Panc1 (cell line): ENCODE measurements at regions not wholly inside any gene's neighbourhood (a gene's known extent, or its start where the extent isn't known, plus 50 kb on each side); places are given as distances from the start of the nearest gene placed in this dataset.

Experiments
- ATAC-seq: fragments of 200-7000 bp; cut with Tn5 transposase; 2 replicates; pipeline ENCODE4 v1.9.1; 2020; ENCODE audit warnings: mild to moderate bottlenecking, moderate library complexity
- BruUV-seq: library from RNA; stranded (reverse); fragments of 400-500 nt; replicated peaks from 2 replicates; lab custom pipeline; 2021; lab: Mats Ljungman, UMichigan
- CTCF ChIA-PET: fragments of 300-600 bp; sonication (Branson Sonifier 250); formaldehyde crosslinking; loops from one replicate; lab custom pipeline; 2022; ENCODE audit warnings: antibody characterized with exemption; lab: Charles Lee
- POLR2A ChIA-PET: fragments of 300-600 bp; sonication (Branson Sonifier 250); formaldehyde crosslinking; loops from one replicate; lab custom pipeline; 2022; ENCODE audit warnings: antibody characterized with exemption; lab: Charles Lee
- DNase-seq: peaks from one replicate; pipeline ENCODE4 v3.0.0-alpha.2; 2010; ENCODE audit warnings: low read depth, low spot score
- H3K27ac ChIP-seq: 2 replicates; pipeline ENCODE4 v1.5.1; 2011; ENCODE audit warnings: mild to moderate bottlenecking, low read length, inconsistent platforms
- H3K27me3 ChIP-seq: fragments of 200-500 bp; sonication (Bioruptor generic); 2 replicates; pipeline ENCODE4 v1.6.0; 2014; ENCODE audit warnings: low read length, inconsistent platforms; ENCODE audit not compliant: control insufficient read depth, insufficient read depth
- H3K36me3 ChIP-seq: fragments of 200-500 bp; sonication (Bioruptor generic); 2 replicates; pipeline ENCODE4 v1.5.1; 2014; ENCODE audit warnings: inconsistent platforms, mild to moderate bottlenecking, low read length, moderate library complexity; ENCODE audit not compliant: control insufficient read depth, insufficient read depth
- H3K4me1 ChIP-seq: 2 replicates; pipeline ENCODE4 v1.5.1; 2011; ENCODE audit warnings: inconsistent platforms, mild to moderate bottlenecking, low read length, moderate library complexity; ENCODE audit not compliant: control insufficient read depth, insufficient read depth
- H3K4me3 ChIP-seq, 2 experiments: 2 replicates each; pipeline ENCODE4 v1.5.1; 2011 to 2012; ENCODE audit warnings: low read depth in 2 of 2, low read length in 2 of 2, mild to moderate bottlenecking in 2 of 2, inconsistent platforms in 1 of 2, moderate library complexity in 1 of 2
- H3K9me3 ChIP-seq: fragments of 200-500 bp; sonication (Bioruptor generic); 2 replicates; pipeline ENCODE4 v1.5.1; 2014; ENCODE audit warnings: low read depth, mild to moderate bottlenecking, inconsistent platforms, low read length, moderate library complexity; ENCODE audit not compliant: control insufficient read depth, insufficient read depth
- CTCF ChIP-seq: fragments of 450-650 bp; IDR thresholded peaks from 2 replicates; pipeline ENCODE4 v1.5.1; 2017; ENCODE audit warnings: mild to moderate bottlenecking
- POLR2AphosphoS5 ChIP-seq: IDR thresholded peaks from 2 replicates; pipeline ENCODE4 v1.6.1; 2012; ENCODE audit warnings: mild to moderate bottlenecking, low read depth, low read length, moderate library complexity
- SIN3A ChIP-seq: IDR thresholded peaks from 2 replicates; pipeline ENCODE4 v1.6.1; 2012; ENCODE audit warnings: low read depth, mild to moderate bottlenecking, low read length, moderate library complexity, borderline replicate concordance; ENCODE audit not compliant: insufficient read depth
- TCF7L2 ChIP-seq: IDR thresholded peaks from 2 replicates; pipeline ENCODE4 v1.6.1; 2011; ENCODE audit warnings: mild to moderate bottlenecking, low read depth, low read length, inconsistent platforms
- in situ Hi-C: cut with HindIII; loops from 2 replicates; pipeline ENCODE4 v1.10.0; 2016; ENCODE audit warnings: low sequenced_read_pairs, low pct_unique_long_range_greater_than_20kb
- intact Hi-C: fragments of 100-400 bp; cut with micrococcal nuclease; formaldehyde crosslinking; loops from one replicate; pipeline ENCODE4 v1.10.0; 2022; ENCODE audit not compliant: unreplicated experiment
- TF ChIP-seq, protein P1 (sequence below), 2 experiments: IDR thresholded peaks; 2 replicates each; pipeline ENCODE4 v1.6.1; 2011 to 2012; ENCODE audit warnings: low read depth in 2 of 2, control low read depth in 1 of 2, low read length in 1 of 2, mild to moderate bottlenecking in 1 of 2, moderate library complexity in 1 of 2; ENCODE audit not compliant: insufficient read depth in 1 of 2

- Histone ChIP-seq H3K27ac (no peak overlapping the region), H3K4me3 (no peak overlapping the region), H3K27me3 (no peaks in the 10 kb centered on the region), H3K36me3 (no peaks in the 10 kb centered on the region), H3K4me1 (no peaks in the 10 kb centered on the region), H3K9me3 (no peaks in the 10 kb centered on the region)
- no TSS peak for BruUV-seq
- POLR2A ChIA-PET, result no interaction called here
- in situ Hi-C loops, result no loop called here
- ATAC-seq (no peak), DNase-seq (no peak)
- intact Hi-C loops, result no loop called here
- TF ChIP-seq SIN3A (no peak), CTCF (no peak), POLR2AphosphoS5 (no peak), TCF7L2 (no peak)
- TF ChIP-seq, protein P1, sequence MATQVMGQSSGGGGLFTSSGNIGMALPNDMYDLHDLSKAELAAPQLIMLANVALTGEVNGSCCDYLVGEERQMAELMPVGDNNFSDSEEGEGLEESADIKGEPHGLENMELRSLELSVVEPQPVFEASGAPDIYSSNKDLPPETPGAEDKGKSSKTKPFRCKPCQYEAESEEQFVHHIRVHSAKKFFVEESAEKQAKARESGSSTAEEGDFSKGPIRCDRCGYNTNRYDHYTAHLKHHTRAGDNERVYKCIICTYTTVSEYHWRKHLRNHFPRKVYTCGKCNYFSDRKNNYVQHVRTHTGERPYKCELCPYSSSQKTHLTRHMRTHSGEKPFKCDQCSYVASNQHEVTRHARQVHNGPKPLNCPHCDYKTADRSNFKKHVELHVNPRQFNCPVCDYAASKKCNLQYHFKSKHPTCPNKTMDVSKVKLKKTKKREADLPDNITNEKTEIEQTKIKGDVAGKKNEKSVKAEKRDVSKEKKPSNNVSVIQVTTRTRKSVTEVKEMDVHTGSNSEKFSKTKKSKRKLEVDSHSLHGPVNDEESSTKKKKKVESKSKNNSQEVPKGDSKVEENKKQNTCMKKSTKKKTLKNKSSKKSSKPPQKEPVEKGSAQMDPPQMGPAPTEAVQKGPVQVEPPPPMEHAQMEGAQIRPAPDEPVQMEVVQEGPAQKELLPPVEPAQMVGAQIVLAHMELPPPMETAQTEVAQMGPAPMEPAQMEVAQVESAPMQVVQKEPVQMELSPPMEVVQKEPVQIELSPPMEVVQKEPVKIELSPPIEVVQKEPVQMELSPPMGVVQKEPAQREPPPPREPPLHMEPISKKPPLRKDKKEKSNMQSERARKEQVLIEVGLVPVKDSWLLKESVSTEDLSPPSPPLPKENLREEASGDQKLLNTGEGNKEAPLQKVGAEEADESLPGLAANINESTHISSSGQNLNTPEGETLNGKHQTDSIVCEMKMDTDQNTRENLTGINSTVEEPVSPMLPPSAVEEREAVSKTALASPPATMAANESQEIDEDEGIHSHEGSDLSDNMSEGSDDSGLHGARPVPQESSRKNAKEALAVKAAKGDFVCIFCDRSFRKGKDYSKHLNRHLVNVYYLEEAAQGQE (IDR thresholded peaks at IDR 0.05; ENCODE audit: insufficient read depth in 1 of 2, low read depth in 2 of 2, low read length in 1 of 2), result no peak
- CTCF ChIA-PET, result no interaction called here
These were observed 277.6 kb upstream of the STT3B start for GRCh38 chr3:31255007-31255581.

GRCh38 chr3:31262201-31262600, 270.5 kb upstream of the STT3B start:
- no peak for DNase-seq
- ATAC-seq, result no peak
- no peaks in the 10 kb centered on the region for H3K27me3 ChIP-seq
- CTCF ChIA-PET, result no interaction called here
- TF ChIP-seq, protein P1 (IDR thresholded peaks at IDR 0.05; ENCODE audit: insufficient read depth in 1 of 2, low read depth in 2 of 2, low read length in 1 of 2), result no peak
- TF ChIP-seq TCF7L2 (no peak), CTCF (no peak), POLR2AphosphoS5 (no peak), SIN3A (no peak)
- H3K36me3 ChIP-seq, result no peaks in the 10 kb centered on the region
- H3K4me3 ChIP-seq, result no peak overlapping the region
- no peaks in the 10 kb centered on the region for H3K4me1 ChIP-seq
- BruUV-seq, result no TSS peak
- no peak overlapping the region for H3K27ac ChIP-seq
- intact Hi-C loops, result no loop called here
- POLR2A ChIA-PET, result no interaction called here
- no peaks in the 10 kb centered on the region for H3K9me3 ChIP-seq
- in situ Hi-C loops, result no loop called here
